MG63 (cell line): ENCODE measurements at regions not wholly inside any gene's neighbourhood (a gene's known extent, or its start where the extent isn't known, plus 50 kb on each side); places are given as distances from the start of the nearest gene placed in this dataset.
A peak's percentile ranks its signal among the peaks of the same experiment; 100 is the strongest.
"Not testable (repeated sequence)": the region's sequence is repeated elsewhere in the genome, so short reads cannot be mapped to it uniquely, and the experiment has no call there.

Experiments
- DNase-seq: peaks from one replicate; pipeline ENCODE4 v3.0.0-alpha.2; 2020
- H3K27me3 ChIP-seq: fragments of 250-450 bp; sonication (Bioruptor Pico); 2 replicates; pipeline ENCODE4 v1.5.1; 2020; ENCODE audit warnings: mild to moderate bottlenecking, moderate library complexity
- H3K36me3 ChIP-seq: fragments of 250-450 bp; sonication (Bioruptor Pico); 2 replicates; pipeline ENCODE4 v1.5.1; 2020; ENCODE audit warnings: mild to moderate bottlenecking, moderate library complexity
- H3K4me3 ChIP-seq: fragments of 250-450 bp; sonication (Bioruptor Pico); 2 replicates; pipeline ENCODE4 v1.5.1; 2020; ENCODE audit warnings: mild to moderate bottlenecking, moderate library complexity
- H3K9me3 ChIP-seq: fragments of 250-450 bp; sonication (Bioruptor Pico); 2 replicates; pipeline ENCODE4 v1.5.1; 2020; ENCODE audit warnings: mild to moderate bottlenecking, moderate library complexity

GRCh38 chr3:110492876-110493275 lies 578.7 kb upstream of the NECTIN3 start:
- H3K36me3 ChIP-seq: no peaks in the 10 kb centered on the region
- H3K4me3 ChIP-seq: no peak overlapping the region
- H3K9me3 ChIP-seq: no peaks in the 10 kb centered on the region; the same call in 1 of the 2 replicates
- H3K27me3 ChIP-seq: no peaks in the 10 kb centered on the region
- no peak for DNase-seq

GRCh38 chr3:110493438-110494092 lies 578.1 kb upstream of the NECTIN3 start:
- Histone ChIP-seq H3K4me3 (no peak overlapping the region), H3K9me3 (no peaks in the 10 kb centered on the region; the same call in 1 of the 2 replicates), H3K27me3 (no peaks in the 10 kb centered on the region), H3K36me3 (no peaks in the 10 kb centered on the region)
- DNase-seq: no peak

GRCh38 chr3:110494093-110494490 lies 577.5 kb upstream of the NECTIN3 start:
- DNase-seq: no peak
- Histone ChIP-seq H3K4me3 (no peak overlapping the region), H3K27me3 (no peaks in the 10 kb centered on the region), H3K9me3 (no peaks in the 10 kb centered on the region; the same call in 1 of the 2 replicates), H3K36me3 (no peaks in the 10 kb centered on the region)

GRCh38 chr3:110494728-110495127 lies 576.9 kb upstream of the NECTIN3 start:
- no peak for DNase-seq

GRCh38 chr3:110495201-110495927 lies 576.3 kb upstream of the NECTIN3 start:
- DNase-seq: no peak
- no peaks in the 10 kb centered on the region for H3K36me3 ChIP-seq
- no peak overlapping the region for H3K4me3 ChIP-seq
- peaks cover 2% of the 10 kb centered on the region; the same call in 1 of the 2 replicates for H3K9me3 ChIP-seq
- no peaks in the 10 kb centered on the region for H3K27me3 ChIP-seq

More at GRCh38 chr3:110494728-110495127, 576.9 kb upstream of the NECTIN3 start:
- no peak overlapping the region for H3K4me3 ChIP-seq
- H3K27me3 ChIP-seq: no peaks in the 10 kb centered on the region
- H3K36me3 ChIP-seq: no peaks in the 10 kb centered on the region
- peaks cover 2% of the 10 kb centered on the region; the same call in 1 of the 2 replicates for H3K9me3 ChIP-seq

- no peaks in the 10 kb centered on the region for H3K36me3 ChIP-seq
- 0 out of 2 replicates have a peak, but pooled peaks cover 2% of the 10 kb centered on the region for H3K9me3 ChIP-seq
- no peak overlapping the region for H3K4me3 ChIP-seq
These were observed 567.2 kb upstream of the NECTIN3 start for GRCh38 chr3:110504401-110504800.

GRCh38 chr3:110504901-110505300 lies 566.7 kb upstream of the NECTIN3 start:
- Histone ChIP-seq H3K27me3 (no peaks in the 10 kb centered on the region), H3K4me3 (no peak overlapping the region), H3K36me3 (no peaks in the 10 kb centered on the region), H3K9me3 (no peaks in the 10 kb centered on the region)
- DNase-seq: no peak

More at GRCh38 chr3:110504401-110504800, 567.2 kb upstream of the NECTIN3 start:
- no peak for DNase-seq
- H3K27me3 ChIP-seq: no peaks in the 10 kb centered on the region

- no peaks in the 10 kb centered on the region for H3K27me3 ChIP-seq
- no peak overlapping the region for H3K4me3 ChIP-seq
- no peaks in the 10 kb centered on the region; the same call in 1 of the 2 replicates for H3K9me3 ChIP-seq
- DNase-seq: no peak
- no peaks in the 10 kb centered on the region for H3K36me3 ChIP-seq
These were observed 564.7 kb upstream of the NECTIN3 start for GRCh38 chr3:110506890-110507289.

- H3K27me3 ChIP-seq: not testable (repeated sequence)
These were observed 564.0 kb upstream of the NECTIN3 start for GRCh38 chr3:110507570-110507969.

GRCh38 chr3:110512961-110513360 lies 558.7 kb upstream of the NECTIN3 start:
- H3K36me3 ChIP-seq: no peaks in the 10 kb centered on the region
- DNase-seq: no peak

More at GRCh38 chr3:110507570-110507969, 564.0 kb upstream of the NECTIN3 start:
- H3K9me3 ChIP-seq, DNase-seq, H3K4me3 ChIP-seq, H3K36me3 ChIP-seq: not testable (repeated sequence)

GRCh38 chr3:110518031-110518430 lies 553.6 kb upstream of the NECTIN3 start:
- Histone ChIP-seq H3K9me3 (peaks cover 5% of the 10 kb centered on the region; the same call in 1 of the 2 replicates), H3K27me3 (no peaks in the 10 kb centered on the region)
- no peak for DNase-seq

More at GRCh38 chr3:110512961-110513360, 558.7 kb upstream of the NECTIN3 start:
- Histone ChIP-seq H3K27me3 (no peaks in the 10 kb centered on the region), H3K9me3 (no peaks in the 10 kb centered on the region; the same call in 1 of the 2 replicates), H3K4me3 (no peak overlapping the region)

GRCh38 chr3:110519071-110519470 lies 552.5 kb upstream of the NECTIN3 start:
- Histone ChIP-seq H3K9me3 (peaks cover 5% of the 10 kb centered on the region; the same call in 1 of the 2 replicates), H3K4me3 (no peak overlapping the region), H3K36me3 (no peaks in the 10 kb centered on the region), H3K27me3 (no peaks in the 10 kb centered on the region)
- DNase-seq: no peak

More at GRCh38 chr3:110518031-110518430, 553.6 kb upstream of the NECTIN3 start:
- Histone ChIP-seq H3K4me3 (no peak overlapping the region), H3K36me3 (no peaks in the 10 kb centered on the region)

GRCh38 chr3:110521019-110521418 lies 550.6 kb upstream of the NECTIN3 start:
- no peaks in the 10 kb centered on the region for H3K36me3 ChIP-seq
- peak; percentile 81 for DNase-seq
- no peaks in the 10 kb centered on the region for H3K27me3 ChIP-seq
- H3K9me3 ChIP-seq: peaks cover 5% of the 10 kb centered on the region; the same call in 1 of the 2 replicates
- no peak overlapping the region for H3K4me3 ChIP-seq

GRCh38 chr3:110525558-110526064 lies 546.0 kb upstream of the NECTIN3 start:
- not testable (repeated sequence) for H3K36me3 ChIP-seq, H3K4me3 ChIP-seq, DNase-seq

GRCh38 chr3:110526777-110527727 lies 544.6 kb upstream of the NECTIN3 start:
- no peaks in the 10 kb centered on the region for H3K27me3 ChIP-seq

More at GRCh38 chr3:110525558-110526064, 546.0 kb upstream of the NECTIN3 start:
- H3K9me3 ChIP-seq, H3K27me3 ChIP-seq: not testable (repeated sequence)

More at GRCh38 chr3:110526777-110527727, 544.6 kb upstream of the NECTIN3 start:
- no peak overlapping the region for H3K4me3 ChIP-seq
- peak; percentile 83 for DNase-seq
- no peaks in the 10 kb centered on the region for H3K36me3 ChIP-seq
- peaks cover 3% of the 10 kb centered on the region; the same call in 1 of the 2 replicates for H3K9me3 ChIP-seq
